ENCODE measurements at regions not wholly inside any gene's neighbourhood (a gene's known extent, or its start where the extent isn't known, plus 50 kb on each side); places are given as distances from the start of the nearest gene placed in this dataset.

DNA sequence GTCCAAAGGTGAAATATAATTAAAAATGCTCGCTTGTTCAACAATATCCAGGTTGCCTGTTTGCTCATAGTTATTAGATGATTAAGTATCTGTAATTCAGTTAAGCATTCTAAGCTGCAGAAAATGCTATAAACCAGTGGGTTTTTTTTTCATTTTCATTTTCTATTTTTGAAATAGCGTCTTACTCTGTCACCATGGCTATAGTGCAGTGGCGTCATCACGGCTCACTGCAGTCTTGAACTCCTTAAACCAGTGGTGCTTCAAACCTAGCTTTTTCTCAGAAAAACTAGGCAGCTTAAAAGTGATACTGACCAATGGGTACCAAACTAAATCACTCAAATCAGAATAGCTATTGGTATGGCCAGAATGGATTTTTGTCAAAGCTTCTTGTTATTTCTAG, 925.2 kb downstream of the TSN start:
- no peak overlapping the region for H3K4me3 ChIP-seq (ENCODE audit: low read depth, low read length)
- TF ChIP-seq, protein P1, sequence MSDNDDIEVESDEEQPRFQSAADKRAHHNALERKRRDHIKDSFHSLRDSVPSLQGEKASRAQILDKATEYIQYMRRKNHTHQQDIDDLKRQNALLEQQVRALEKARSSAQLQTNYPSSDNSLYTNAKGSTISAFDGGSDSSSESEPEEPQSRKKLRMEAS (IDR thresholded peaks at IDR 0.05; ENCODE audit: low read depth, low read length), result no peak
- TF ChIP-seq POLR2A (IDR thresholded peaks at IDR 0.05; ENCODE audit: extremely low read depth, insufficient read length), result no peak
- no peak for TF ChIP-seq MYC (IDR thresholded peaks at IDR 0.05; ENCODE audit: low read depth, low read length)
- TF ChIP-seq, protein P2, sequence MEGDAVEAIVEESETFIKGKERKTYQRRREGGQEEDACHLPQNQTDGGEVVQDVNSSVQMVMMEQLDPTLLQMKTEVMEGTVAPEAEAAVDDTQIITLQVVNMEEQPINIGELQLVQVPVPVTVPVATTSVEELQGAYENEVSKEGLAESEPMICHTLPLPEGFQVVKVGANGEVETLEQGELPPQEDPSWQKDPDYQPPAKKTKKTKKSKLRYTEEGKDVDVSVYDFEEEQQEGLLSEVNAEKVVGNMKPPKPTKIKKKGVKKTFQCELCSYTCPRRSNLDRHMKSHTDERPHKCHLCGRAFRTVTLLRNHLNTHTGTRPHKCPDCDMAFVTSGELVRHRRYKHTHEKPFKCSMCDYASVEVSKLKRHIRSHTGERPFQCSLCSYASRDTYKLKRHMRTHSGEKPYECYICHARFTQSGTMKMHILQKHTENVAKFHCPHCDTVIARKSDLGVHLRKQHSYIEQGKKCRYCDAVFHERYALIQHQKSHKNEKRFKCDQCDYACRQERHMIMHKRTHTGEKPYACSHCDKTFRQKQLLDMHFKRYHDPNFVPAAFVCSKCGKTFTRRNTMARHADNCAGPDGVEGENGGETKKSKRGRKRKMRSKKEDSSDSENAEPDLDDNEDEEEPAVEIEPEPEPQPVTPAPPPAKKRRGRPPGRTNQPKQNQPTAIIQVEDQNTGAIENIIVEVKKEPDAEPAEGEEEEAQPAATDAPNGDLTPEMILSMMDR (IDR thresholded peaks at IDR 0.05; ENCODE audit: low read depth, low read length), result no peak
- no peak for DNase-seq (ENCODE audit: low read depth)

DNA sequence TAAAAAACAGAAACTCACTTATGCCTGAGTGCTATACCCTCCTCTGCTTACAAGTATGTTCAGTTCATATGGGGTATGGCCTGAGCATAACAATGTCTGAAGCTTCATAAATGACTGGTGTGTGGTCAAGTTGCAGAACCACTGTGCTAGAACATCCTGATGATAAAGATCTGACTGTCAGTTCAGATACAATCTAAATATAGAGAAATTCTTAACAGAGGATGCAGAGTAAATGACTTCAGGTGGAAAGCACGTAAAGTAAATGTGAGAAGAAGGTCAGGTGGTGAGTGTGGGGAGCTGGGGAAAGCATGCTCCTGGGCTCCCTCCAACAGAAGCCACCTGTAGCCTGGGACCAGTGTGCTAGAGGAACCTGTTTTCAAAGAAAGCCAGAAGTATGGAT, 926.2 kb downstream of the TSN start:
- H3K4me3 ChIP-seq (ENCODE audit: low read depth, low read length), result no peak overlapping the region
- DNase-seq (ENCODE audit: low read depth), result no peak
- TF ChIP-seq POLR2A (IDR thresholded peaks at IDR 0.05; ENCODE audit: extremely low read depth, insufficient read length) (no peak), MYC (IDR thresholded peaks at IDR 0.05; ENCODE audit: low read depth, low read length) (no peak)
- TF ChIP-seq, protein P2 (IDR thresholded peaks at IDR 0.05; ENCODE audit: low read depth, low read length), result no peak
- TF ChIP-seq, protein P1 (IDR thresholded peaks at IDR 0.05; ENCODE audit: low read depth, low read length), result no peak

DNA sequence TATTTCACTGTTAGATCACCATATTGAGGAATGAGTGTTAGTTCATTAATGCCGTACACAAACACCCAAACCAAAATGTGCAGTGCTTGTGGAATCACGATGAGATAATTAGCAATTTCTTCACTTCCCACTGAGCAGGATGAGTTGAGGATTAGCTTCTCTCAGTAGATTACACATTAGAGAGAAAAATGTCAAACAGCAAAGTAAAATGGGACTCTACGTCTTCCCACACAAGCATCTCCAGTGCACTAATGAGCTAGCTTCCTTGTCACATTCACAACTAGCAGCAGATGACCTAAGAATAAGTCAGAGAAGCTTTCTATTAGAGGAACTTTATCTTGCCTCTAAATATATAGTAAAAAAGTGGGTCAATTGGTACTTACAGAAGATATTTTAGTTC, 926.9 kb downstream of the TSN start:
- DNase-seq (ENCODE audit: low read depth), result no peak
- TF ChIP-seq MYC (IDR thresholded peaks at IDR 0.05; ENCODE audit: low read depth, low read length) (no peak), POLR2A (IDR thresholded peaks at IDR 0.05; ENCODE audit: extremely low read depth, insufficient read length) (no peak)
- TF ChIP-seq, protein P2 (IDR thresholded peaks at IDR 0.05; ENCODE audit: low read depth, low read length), result no peak
- TF ChIP-seq, protein P1 (IDR thresholded peaks at IDR 0.05; ENCODE audit: low read depth, low read length), result no peak
- no peak overlapping the region for H3K4me3 ChIP-seq (ENCODE audit: low read depth, low read length)

DNA sequence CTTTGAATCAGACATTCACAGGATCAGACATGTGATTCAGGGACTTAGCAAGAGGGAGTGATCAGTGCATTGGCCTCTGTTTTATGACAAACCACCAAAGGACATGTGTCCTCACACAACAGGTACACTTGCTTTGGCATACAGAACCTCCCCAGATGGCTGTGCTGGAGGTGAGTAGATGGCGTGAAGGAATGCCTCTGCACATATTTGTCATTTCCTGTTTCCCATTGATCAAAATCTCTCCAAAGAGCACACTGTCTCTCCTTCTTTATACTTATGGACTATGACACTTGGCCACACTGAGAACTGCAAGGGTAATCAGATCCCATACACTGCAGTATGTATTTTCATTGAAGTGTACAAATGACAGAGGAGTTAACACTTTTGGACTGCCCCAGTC, 927.6 kb downstream of the TSN start:
- H3K4me3 ChIP-seq (ENCODE audit: low read depth, low read length), result no peak overlapping the region
- TF ChIP-seq, protein P1 (IDR thresholded peaks at IDR 0.05; ENCODE audit: low read depth, low read length), result no peak
- TF ChIP-seq MYC (IDR thresholded peaks at IDR 0.05; ENCODE audit: low read depth, low read length), result no peak
- TF ChIP-seq, protein P2 (IDR thresholded peaks at IDR 0.05; ENCODE audit: low read depth, low read length), result no peak
- no peak for TF ChIP-seq POLR2A (IDR thresholded peaks at IDR 0.05; ENCODE audit: extremely low read depth, insufficient read length)
- DNase-seq (ENCODE audit: low read depth), result no peak

DNA sequence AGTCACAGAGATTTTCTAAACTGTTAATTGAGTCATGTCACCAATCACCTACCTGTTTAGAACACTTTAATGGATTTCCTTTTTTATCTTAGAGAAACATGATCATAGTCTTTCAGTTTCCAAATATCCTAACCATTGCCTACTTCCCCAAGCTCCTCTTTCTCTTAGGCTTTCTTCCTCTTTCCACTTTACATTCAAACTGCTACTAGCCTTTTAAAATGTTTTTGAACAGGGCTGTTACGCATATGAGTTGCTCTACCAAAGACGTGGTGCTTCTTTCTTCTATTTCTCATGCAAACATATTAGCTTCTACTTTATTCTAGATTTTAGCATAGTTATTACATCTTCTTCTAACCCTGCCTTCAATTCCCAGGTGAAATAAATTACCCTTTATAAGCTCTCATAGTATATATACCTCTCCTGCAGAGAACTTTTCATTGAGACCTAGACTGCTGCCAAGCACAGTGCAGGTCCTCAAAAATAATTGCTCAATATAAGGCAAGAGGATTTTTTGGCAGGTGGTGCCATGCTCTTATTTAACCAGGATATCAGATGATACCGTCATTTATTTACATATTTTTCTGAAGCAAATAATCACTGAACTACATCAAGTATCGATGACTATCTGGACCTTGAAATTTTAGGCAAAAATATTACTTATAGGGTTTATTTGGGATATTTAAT, 937.1 kb downstream of the TSN start:
- TF ChIP-seq, protein P1 (IDR thresholded peaks at IDR 0.05; ENCODE audit: low read depth, low read length), result no peak
- TF ChIP-seq MYC (IDR thresholded peaks at IDR 0.05; ENCODE audit: low read depth, low read length) (no peak), POLR2A (IDR thresholded peaks at IDR 0.05; ENCODE audit: extremely low read depth, insufficient read length) (no peak)
- TF ChIP-seq, protein P2 (IDR thresholded peaks at IDR 0.05; ENCODE audit: low read depth, low read length), result no peak
- H3K4me3 ChIP-seq (ENCODE audit: low read depth, low read length), result no peak overlapping the region
- DNase-seq (ENCODE audit: low read depth), result no peak
